GM21447 (cell line): ENCODE measurements at regions not wholly inside any gene's neighbourhood (a gene's known extent, or its start where the extent isn't known, plus 50 kb on each side); places are given as distances from the start of the nearest gene placed in this dataset.

Source experiments
- ATAC-seq: cut with Tn5 transposase; IDR thresholded peaks from one replicate; pipeline ENCODE4 v1.9.1; 2021; ENCODE audit not compliant: unreplicated experiment

DNA sequence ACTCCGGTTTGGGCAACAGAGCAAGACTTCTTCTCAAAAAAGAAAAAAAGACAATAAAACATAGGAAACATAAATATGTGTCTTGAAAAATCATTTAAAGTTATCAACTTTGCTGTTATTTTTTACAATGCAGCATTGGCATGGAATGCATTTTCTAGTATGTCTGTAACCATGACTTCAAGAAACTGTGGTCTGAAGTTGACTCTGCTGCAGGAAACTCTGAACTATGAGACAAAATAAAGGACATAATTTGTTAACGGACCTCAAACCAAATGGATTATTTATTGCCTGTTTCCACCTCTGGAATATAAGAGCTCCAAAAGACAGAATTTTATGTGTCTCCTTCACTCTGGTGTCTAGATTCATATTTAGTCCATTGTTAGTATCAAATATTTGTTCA, 79.1 kb downstream of the TRIB2 start:
- ATAC-seq, result no peak

DNA sequence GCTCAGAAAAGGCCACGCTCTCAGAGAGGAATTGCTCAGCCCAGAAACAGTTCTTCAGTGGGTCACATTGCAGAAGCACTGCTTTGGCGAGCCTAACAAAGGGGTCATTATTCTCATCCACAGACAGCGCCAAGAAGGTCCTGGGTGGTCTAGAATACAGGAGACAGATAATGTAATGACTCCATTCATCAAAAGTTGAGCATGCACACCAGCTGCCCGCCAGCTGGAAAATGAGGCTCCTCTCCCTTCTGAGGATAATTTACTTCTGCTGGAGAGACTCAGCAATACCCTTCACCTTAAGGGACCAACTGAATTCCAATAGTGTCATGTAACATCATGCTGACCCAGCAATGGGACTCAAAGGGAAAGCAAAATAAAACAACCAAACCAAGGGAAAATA, 79.9 kb downstream of the TRIB2 start:
- no peak for ATAC-seq

DNA sequence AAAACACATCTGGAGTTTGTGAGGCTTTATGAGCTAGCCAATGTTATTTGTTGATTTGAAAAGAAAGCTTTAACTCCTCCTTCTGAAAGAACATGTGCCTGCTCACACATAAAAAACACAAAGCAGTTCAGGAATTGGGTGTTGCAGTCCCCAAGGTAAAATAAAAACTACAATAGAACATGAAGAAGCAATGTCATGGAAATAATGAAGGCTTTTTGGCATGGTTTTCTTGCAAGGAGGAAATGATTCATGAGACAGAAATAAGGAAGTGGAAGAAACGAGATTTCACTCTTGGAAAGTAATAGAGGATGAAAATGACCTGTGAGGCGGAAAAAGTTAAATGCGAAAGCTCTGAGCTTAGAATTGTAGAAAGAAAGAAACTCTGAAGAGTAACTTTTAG, 81.1 kb downstream of the TRIB2 start:
- no peak for ATAC-seq

DNA sequence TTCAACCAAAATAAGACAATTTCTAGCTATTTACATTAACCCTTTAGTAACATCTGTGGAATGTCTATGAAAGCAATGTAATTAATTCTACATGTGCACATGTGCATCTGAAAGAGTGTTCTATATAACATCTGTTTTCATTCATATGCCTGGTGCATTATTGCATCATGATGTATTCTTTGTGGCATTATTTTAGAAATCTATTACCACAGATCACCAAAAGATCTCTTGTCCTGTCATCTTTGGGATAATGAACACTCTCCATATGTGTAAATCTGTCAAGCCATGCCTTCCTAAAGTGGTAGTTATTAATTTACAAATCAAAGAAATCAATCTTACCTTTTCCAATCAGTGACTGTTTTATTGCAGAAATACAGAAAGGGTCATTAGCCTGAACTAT, 86.9 kb downstream of the TRIB2 start:
- no peak for ATAC-seq

DNA sequence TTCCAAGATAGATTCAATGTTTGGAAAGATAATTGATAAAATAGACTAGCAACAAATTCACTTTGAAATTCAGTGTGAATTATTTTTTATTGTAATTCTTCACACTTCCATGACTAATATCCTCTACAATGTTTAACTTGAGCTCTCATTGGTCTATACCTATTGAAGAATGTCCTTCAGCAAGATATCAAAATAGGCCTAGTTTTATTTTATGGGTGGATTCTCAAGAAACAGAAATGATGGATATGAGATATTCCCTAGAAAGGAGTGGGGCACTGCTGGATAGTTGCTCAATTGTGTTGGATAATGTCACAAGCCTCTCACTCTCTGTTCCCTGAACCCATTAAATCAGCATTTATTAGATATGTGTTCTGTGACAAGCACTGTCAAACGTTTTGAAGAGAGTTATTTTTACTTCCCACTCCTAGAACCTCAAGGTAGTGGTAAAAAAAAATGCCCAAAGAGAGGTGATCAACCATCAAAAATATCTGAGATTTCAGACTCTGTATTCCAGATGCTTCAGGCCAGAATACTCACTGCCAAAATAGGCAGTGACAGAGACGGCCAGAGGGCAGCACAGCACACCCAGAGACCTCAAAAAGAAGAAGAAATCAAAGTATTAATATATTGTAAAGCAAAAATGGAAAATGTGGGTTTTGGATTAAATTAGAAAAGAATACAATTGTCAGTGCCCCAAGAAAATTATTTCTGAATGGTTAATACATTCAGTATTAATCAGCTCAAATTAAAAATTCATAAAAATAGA, 87.5 kb downstream of the TRIB2 start:
- no peak for ATAC-seq

DNA sequence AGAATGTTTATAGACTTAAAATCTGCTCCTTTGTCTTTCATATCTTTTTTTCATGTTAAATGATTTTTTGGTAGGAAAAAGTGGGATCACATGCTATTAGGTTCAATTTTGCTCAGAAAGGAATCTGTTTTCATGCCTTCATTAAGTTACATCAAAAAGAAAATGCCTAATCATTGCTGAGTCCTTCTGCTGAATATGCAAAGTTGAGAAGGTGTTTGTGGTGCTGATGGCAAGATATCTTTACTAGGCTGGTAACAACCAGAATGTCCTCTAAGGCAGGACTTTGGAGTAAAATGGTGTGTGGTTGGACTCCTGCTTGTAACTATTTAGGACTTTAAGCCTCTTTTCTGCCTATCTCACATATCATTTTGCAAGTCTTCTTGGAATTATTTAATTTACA, 88.3 kb downstream of the TRIB2 start:
- no peak for ATAC-seq

DNA sequence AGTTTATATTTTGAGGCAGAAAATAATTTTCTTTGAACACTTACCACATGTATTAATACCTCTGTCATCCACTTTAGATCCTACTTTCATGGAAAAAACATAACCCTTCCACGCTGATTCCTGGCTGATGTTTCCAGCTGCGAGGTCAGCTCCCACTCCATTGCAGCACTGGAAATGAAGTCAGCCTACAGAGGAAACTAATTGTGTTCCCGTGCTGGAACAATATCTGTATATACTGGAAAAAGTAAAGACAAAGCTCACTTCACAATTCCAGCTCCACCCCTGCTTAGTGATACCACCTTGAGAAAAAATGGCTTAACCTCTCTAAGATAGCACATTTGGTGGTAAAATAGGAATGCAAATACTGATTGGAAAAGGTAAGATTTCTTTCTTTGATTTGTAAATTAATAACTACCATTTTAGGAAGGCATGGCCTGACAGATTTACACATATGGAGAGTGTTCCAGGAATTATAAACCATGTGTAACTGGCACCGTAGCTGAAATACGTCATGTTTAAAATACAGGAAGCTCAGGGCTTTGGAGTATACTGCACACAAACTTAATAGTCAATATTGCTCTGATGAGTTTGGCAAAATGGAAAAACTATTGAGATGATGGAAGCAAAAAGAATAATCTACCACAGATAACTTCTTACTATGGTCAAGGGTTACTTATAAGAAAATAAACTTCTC, 90.0 kb downstream of the TRIB2 start:
- ATAC-seq, result no peak

DNA sequence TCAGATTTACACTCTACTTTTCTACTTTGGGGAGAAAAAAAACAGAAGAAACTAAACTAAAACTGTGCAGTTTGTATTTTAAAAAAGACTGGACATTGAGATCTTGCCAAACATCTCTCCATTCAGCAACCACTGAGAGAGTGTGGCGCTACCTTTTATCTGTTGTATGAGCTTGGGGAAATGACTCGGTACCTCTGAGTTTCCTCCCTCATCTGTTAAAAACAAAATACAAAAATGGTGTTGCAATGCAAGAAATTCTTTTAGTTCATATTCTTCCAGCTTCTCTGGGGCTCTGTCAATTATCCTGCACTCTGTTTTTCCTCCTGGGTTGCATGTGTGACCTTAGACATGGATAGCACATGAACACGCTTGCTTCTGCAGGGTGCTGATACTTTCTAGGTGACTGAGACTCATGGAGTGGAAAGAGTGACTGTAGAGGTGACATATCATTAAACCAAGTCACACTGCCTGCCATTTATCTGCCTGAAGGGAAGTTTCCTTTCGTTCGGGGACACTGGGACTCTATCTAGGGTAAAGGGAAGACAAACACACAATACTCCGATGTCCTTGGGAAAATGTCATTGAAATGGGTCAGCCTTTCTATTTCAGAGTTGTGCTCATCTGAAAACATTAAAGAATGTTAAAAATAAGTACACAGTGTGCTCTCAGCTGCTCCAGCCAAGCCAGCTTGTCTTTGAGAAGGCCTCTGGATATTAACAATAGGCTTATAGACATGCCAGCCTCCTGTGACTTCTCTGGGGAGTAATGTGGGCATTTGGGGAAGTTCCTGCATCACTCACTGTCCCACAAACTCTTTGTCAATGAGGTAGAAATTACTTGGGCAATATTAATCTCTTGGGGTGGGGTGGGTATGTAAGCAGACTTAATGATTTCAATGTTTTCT, 91.4 kb downstream of the TRIB2 start:
- no peak for ATAC-seq

DNA sequence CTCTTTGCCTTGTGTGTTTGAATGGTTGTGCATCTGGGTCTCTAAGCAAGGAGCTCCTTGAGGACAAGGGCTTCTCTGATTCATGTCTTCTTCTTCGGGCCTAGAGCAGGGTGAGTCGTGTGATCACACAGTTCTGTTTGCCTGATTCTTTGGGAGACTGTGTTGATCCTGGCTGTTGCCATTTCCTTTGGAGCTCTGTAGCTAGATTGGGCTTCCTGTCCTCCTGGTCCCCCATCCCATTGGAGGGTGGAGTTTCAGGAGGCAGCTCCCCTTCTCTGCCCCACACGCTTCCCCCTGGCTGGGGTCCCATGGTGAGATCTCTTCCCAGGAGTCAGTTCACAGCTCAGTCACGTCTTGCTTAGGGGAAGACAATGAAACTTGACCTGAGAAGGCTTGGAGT, 92.8 kb downstream of the TRIB2 start:
- ATAC-seq, result no peak

DNA sequence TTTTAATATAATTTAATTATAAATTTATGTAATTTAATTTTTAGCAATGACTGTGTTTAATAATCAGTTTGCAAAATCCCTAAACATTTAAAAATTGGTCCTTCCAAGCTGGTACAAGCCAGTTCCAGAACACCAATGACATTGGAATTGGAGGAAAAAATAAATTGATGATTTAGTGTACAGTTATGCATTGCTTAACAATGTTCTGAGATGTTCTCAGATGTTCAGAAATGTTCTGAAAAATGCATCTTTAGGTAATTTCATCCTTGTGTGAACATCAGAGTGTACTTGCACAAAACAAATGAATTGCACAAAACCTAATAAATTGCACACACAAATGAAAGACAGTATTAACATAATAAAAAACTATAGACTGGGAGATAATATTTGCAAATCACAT, 95.2 kb downstream of the TRIB2 start:
- no peak for ATAC-seq

DNA sequence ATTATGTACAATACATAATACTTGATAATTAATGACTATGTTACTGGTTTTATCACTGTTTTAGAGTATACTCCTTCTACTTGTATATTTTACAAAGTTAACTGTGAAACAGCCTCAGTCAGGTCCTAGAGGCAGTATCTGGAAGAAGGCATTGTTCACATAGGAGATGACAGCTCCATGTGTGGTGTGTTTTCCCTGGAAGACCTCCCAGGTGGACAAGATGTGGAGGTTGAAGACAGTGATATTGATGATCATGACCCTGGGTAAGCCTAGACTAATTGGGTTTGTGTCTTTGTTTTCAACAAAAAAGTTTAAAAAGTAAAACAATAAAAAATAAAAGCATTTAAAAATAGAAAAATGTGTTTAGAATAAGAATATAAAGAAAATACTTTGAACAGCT, 96.4 kb downstream of the TRIB2 start:
- no peak for ATAC-seq

DNA sequence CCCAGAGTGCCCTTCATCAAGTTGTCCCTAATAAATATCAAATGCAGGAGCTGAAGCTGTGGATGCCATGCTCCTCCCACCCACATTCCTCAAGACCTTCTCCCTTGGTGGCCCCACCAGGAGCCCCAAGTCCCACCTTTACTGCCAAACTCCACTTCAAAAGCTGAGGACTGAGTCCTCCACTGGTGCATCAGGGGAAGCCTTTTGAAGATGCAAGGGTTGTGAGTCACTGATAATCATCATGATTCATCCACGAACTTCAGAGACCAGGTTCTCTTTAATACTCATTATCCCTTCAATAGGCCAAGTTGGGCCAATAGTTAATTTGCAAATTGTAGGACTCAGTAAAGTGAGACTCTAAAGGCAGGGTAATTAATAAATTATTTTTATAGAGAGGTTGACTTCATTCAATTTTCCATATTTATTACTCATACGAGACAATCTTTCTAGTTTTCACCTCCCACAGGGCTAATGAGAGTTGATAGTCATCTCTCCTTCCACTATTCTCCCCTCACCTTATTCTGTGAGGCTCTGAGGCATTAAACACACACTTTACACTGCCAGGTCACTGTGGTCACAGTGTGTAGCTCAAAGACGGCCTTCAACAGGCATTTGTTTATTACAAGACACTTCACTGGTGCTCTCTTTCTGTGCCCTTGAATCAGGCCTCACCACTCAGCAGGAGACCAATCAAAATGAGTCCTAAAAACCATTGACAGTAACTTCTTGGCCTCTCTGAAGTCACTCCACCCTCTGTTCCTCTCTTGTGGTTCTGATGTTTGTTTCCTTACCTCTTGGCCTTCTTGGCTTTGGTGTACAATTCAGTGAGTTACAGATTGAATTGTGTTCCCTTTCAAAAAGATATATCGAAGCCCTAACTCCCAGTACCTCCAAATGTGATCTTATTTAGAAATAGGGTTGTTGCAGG, 99.9 kb downstream of the TRIB2 start:
- ATAC-seq, result no peak

DNA sequence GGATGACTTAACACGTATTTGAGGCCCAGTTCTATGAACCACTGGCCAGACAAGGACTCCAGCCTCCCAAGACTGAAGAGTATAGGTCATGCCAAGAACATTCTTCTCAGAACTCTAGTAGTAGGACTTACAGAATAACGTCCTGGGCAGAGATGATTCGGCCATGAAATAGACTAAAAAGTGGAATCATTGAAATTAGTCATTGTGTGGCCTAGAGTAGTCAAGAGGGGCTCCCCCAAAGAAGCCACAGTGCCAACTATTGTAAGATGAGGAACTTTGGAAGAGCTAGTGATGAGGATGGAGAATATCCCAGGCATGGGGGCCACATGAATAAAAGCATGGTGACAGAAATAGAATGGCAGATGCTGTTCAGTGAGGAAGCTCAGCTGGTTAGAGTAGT, 101.1 kb downstream of the TRIB2 start:
- no peak for ATAC-seq

DNA sequence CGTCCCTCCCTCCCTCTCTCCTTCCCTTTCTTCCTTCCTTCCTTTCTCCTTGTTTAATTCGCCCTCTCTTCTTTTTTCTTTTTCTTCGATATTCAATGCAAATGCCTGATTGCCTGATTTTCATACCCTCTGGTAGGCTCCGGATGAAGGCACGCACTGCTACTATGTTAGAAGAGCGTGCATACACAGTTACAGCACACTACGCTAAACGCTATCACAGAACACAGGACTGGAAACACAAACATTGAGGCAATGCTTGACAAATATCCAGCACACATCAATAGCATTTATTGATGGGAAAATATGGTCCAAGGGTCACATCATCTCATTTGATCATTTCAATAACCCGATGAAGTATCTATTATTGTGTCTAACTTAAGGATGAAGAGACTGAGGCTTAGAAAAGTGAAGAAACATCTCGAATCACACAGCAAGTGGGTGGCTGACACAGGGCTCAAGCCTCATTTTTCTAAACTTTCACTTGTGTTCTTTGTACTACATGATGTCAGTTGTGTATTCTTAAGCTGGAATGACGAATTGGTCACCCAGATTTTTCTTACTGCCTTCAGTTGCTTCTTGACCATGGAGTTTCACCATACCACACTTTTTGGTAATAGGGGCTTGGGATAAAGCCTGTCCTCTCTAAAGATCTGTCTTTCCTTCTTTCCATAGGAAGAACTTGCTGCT, 101.8 kb downstream of the TRIB2 start:
- no peak for ATAC-seq

DNA sequence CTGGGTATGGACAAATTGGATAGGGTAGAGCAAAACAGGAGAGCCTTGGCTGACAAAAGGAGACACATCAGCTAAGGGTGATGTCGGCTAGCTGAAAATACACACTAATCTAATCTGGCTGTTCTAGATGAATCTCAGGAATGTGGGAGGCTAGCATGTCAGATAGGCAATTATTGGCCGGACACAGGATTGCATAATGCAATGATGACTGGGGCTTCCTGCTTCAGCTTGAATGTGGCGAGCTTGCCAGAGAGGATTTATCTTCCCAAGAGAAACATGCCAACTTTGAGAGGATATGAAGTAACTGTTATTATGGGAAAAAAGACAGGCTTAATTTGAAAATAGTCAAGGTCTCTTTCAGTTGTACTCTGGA, 102.4 kb downstream of the TRIB2 start:
- no peak for ATAC-seq

DNA sequence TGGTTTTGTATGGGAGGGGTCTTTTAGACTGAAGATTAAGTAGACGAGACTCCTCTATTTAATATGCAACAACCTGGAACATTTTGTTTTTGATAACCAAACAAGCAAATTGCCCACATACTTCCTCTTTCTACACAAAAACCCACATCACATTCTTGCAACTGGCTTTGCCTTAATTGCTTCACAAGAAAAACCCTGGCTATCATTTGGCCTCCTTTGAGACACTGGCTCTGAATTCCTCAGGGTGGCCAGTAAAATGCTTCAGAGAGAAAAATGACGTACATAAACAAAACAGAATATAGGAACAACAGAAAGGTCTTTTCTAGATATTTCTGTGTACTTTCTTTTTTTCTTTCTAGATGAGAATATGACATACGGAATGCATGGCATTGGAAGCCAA, 103.0 kb downstream of the TRIB2 start:
- no peak for ATAC-seq

DNA sequence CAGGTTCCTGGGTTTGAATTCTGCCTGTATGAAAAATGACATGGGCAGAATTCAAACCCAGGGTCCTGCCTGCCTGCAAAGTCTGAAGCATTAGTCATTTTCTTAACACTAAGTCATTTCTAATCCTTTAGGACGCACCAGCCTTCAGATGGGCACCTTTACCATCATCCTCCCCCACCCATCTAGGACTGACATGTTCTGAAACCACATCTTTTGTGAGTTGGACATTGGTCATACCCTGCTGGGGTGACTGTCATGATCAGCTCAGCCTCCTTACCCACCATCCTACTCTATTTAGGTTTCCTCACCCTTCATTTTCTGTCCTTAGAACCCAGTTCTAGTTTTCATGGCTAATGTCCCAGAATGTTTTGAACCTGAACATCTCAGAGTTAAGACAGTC, 104.9 kb downstream of the TRIB2 start:
- ATAC-seq, result no peak

DNA sequence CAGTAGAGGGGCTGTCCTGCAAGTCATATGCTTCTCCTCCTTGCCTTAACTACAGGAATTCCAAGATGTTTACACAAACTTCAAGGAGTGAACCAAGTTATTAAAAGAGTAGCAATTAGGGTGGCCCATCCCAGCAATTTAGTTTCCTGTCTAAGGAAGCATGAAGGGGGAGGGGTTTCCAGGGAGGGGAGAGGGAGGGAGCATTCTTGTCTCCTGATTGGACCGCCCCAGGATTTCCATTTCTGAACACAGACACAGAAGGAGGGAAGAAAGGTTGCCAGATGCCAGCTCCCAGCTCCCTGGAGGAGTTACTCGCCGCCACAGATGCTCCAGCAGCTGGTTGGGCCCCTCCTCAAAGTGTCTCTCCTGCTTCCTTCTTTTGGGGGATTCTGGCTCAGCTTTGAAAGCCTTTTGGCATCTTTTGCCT, 107.6 kb downstream of the TRIB2 start:
- ATAC-seq, result no peak

DNA sequence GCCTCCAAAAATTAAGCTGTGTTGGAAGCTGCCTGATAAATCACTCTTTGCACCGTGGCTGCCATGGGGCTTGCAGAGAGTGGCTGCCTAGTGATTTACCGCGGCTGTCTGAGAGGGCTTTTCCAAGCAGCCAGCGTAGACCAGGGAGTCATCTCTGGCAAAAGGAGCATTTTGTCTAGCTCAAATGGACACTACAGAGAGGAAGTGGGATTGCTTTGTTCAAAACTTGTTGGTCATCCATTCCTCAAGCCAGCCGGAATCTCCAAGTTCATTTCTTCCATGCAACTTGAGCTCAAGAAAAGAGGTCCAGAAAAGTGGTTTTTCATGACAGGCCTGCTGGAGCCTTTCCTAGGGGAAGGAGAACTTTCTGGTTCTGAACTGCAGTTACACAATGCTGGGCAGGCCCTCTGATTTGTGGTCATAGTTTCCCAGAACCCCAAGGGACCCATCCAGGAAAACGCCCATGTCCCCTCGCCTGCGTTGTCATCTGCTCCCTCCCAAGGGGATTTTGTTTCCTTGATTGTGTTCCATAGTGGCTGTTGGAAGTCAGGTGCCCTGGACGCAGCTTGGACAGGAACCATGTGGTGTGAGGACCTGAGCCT, 108.1 kb downstream of the TRIB2 start:
- no peak for ATAC-seq

DNA sequence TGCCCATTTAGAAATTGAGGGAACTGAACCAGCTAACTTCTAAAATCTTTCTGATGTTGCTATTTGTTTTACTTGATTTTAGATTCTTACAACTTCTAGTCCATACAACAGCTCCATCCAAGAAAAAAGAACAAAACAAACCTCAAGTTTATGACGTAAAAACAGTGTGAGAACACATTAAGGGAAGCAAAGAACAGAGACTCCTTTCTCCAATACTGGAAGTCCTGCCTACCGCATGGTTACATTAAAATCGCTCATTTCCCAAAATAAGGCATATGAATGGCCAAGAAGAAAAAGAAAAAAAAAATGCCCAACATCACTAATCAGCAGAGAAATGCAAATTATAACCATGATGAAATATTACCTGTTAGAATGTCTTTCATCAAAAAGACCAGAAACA, 110.0 kb downstream of the TRIB2 start:
- no peak for ATAC-seq
